Neural cell (in vitro differentiated cells): ENCODE measurements at regions not wholly inside any gene's neighbourhood (a gene's known extent, or its start where the extent isn't known, plus 50 kb on each side); places are given as distances from the start of the nearest gene placed in this dataset.

Source experiments
- H2AFZ ChIP-seq: fragments of 200-600, 300-800 bp; sonication (generic), shearing (Covaris generic); 2 replicates; pipeline ENCODE4 v1.6.0; 2014; ENCODE audit warnings: low read depth, mild to moderate bottlenecking, antibody characterized with exemption, low read length, moderate library complexity
- H3F3A ChIP-seq: fragments of 200-600 bp; shearing (Covaris generic); 2 replicates; pipeline ENCODE4 v1.6.1; 2016; ENCODE audit warnings: mild to moderate bottlenecking, moderate library complexity, mixed read lengths, antibody characterized with exemption, low read length; ENCODE audit not compliant: insufficient read depth, poor library complexity, severe bottlenecking
- H3K27ac ChIP-seq: fragments of 200-600, 300-800 bp; sonication (generic), shearing (Covaris generic); 2 replicates; pipeline ENCODE4 v1.5.1; 2014; ENCODE audit warnings: mild to moderate bottlenecking, low read length, moderate library complexity
- H3K27me3 ChIP-seq: fragments of 300-800, 200-600 bp; sonication (generic), shearing (Covaris generic); 2 replicates; pipeline ENCODE4 v1.6.0; 2014; ENCODE audit warnings: mild to moderate bottlenecking, low read depth, low read length, moderate library complexity; ENCODE audit not compliant: insufficient read depth
- H3K36me3 ChIP-seq: fragments of 300-800, 200-600 bp; sonication (generic), shearing (Covaris generic); 2 replicates; pipeline ENCODE4 v1.5.1; 2014; ENCODE audit warnings: mild to moderate bottlenecking, antibody characterized with exemption, low read length, moderate library complexity; ENCODE audit not compliant: insufficient read depth
- H3K4me2 ChIP-seq: fragments of 300-800, 200-600 bp; sonication (generic), shearing (Covaris generic); 2 replicates; pipeline ENCODE4 v1.6.0; 2014; ENCODE audit warnings: mild to moderate bottlenecking, low read length
- H3K4me3 ChIP-seq: fragments of 300-800, 200-600 bp; sonication (generic), shearing (Covaris generic); 2 replicates; pipeline ENCODE4 v1.5.1; 2014; ENCODE audit warnings: mild to moderate bottlenecking, low read length, moderate library complexity
- H3K79me2 ChIP-seq: fragments of 200-600 bp; shearing (Covaris generic); replicated peaks from 2 replicates; pipeline ENCODE4 v1.6.0; 2014; ENCODE audit warnings: mild to moderate bottlenecking, low read length, moderate library complexity; ENCODE audit not compliant: insufficient read depth
- H3K9ac ChIP-seq: fragments of 300-800, 200-600 bp; sonication (generic), shearing (Covaris generic); 2 replicates; pipeline ENCODE4 v1.6.1; 2016; ENCODE audit warnings: mild to moderate bottlenecking, low read length, mixed read lengths
- H3K9me2 ChIP-seq: fragments of 200-600 bp; shearing (Covaris generic); 2 replicates; pipeline ENCODE4 v1.6.1; 2016; ENCODE audit warnings: mild to moderate bottlenecking, low read length, mixed read lengths; ENCODE audit not compliant: insufficient read depth
- H3K9me3 ChIP-seq: fragments of 200-600, 300-800 bp; sonication (generic), shearing (Covaris generic); 2 replicates; pipeline ENCODE4 v1.6.1; 2016; ENCODE audit warnings: mild to moderate bottlenecking, mixed run types, low read length, moderate library complexity, mixed read lengths
- H4K20me1 ChIP-seq: fragments of 200-600 bp; shearing (Covaris generic); 2 replicates; pipeline ENCODE4 v1.6.1; 2016; ENCODE audit warnings: mild to moderate bottlenecking, mixed run types; ENCODE audit not compliant: insufficient read depth
- EP300 ChIP-seq: fragments of 450-650 bp; conservative IDR thresholded peaks from 2 replicates; pipeline ENCODE4 v1.6.1; 2014; ENCODE audit warnings: antibody characterized with exemption, mild to moderate bottlenecking, moderate library complexity; ENCODE audit not compliant: poor library complexity, severe bottlenecking
- EZH2 ChIP-seq: fragments of 200-600, 300-800 bp; shearing (Covaris generic), sonication (generic); IDR thresholded peaks from 2 replicates; pipeline ENCODE4 v1.6.1; 2014; ENCODE audit warnings: antibody characterized with exemption, low read length, borderline replicate concordance, mild to moderate bottlenecking; ENCODE audit not compliant: insufficient read depth, poor library complexity, severe bottlenecking
- MXI1 ChIP-seq: fragments of 450-650 bp; conservative IDR thresholded peaks from 2 replicates; pipeline ENCODE4 v1.6.1; 2014; ENCODE audit warnings: antibody characterized with exemption, mild to moderate bottlenecking; ENCODE audit not compliant: poor library complexity, severe bottlenecking
- POLR2AphosphoS5 ChIP-seq: IDR thresholded peaks from 2 replicates; pipeline ENCODE4 v1.6.1; 2012
- RAD21 ChIP-seq: fragments of 450-650 bp; conservative IDR thresholded peaks from 2 replicates; pipeline ENCODE4 v1.6.1; 2014; ENCODE audit warnings: antibody characterized with exemption, mild to moderate bottlenecking, moderate library complexity
- SMC3 ChIP-seq: fragments of 450-650 bp; conservative IDR thresholded peaks from 2 replicates; pipeline ENCODE4 v1.6.1; 2014; ENCODE audit warnings: antibody characterized with exemption, mild to moderate bottlenecking, moderate library complexity; ENCODE audit not compliant: poor library complexity
- TAF1 ChIP-seq: IDR thresholded peaks from 2 replicates; pipeline ENCODE4 v1.6.1; 2012; ENCODE audit warnings: low read depth
- TF ChIP-seq, protein P1 (sequence below): IDR thresholded peaks from 2 replicates; pipeline ENCODE4 v1.6.1; 2012; ENCODE audit warnings: borderline replicate concordance
- TF ChIP-seq, protein P2 (sequence below): fragments of 450-650 bp; IDR thresholded peaks from 2 replicates; pipeline ENCODE4 v1.5.1; 2014; ENCODE audit warnings: antibody characterized with exemption, mild to moderate bottlenecking, moderate library complexity; ENCODE audit not compliant: poor library complexity, severe bottlenecking

DNA sequence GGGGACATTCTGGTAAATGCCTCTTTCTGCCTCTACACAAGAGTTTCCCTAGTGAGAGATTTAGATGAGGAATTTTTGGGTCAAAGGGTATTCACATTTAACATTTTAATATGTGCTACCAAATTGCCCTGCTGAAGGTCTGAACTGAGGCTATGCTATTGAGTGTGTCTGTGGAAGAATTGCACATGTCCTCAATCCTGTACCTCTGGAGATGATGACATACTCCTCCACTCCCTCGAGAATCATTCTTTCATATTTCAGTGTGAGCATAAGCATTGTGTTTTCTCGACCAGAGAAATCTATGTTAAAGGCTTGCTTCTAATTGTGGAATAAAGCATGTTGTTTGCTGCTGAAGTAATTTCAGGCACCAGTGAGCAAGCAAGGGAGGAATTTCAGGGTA lies 110.5 kb downstream of the TSN start:
- Histone ChIP-seq H3K4me3 (no peak overlapping the region), H3K27ac (no peak overlapping the region), H3K79me2 (no peaks in the 10 kb centered on the region), H4K20me1 (no peaks in the 10 kb centered on the region), H3K4me2 (no peak overlapping the region), H3K27me3 (no peaks in the 10 kb centered on the region), H3K36me3 (no peaks in the 10 kb centered on the region), H3K9ac (no peak overlapping the region), H3K9me3 (no peaks in the 10 kb centered on the region), H2AFZ (no peak overlapping the region), H3F3A (no peaks in the 10 kb centered on the region), H3K9me2 (no peaks in the 10 kb centered on the region)
- TF ChIP-seq SMC3 = no peak

DNA sequence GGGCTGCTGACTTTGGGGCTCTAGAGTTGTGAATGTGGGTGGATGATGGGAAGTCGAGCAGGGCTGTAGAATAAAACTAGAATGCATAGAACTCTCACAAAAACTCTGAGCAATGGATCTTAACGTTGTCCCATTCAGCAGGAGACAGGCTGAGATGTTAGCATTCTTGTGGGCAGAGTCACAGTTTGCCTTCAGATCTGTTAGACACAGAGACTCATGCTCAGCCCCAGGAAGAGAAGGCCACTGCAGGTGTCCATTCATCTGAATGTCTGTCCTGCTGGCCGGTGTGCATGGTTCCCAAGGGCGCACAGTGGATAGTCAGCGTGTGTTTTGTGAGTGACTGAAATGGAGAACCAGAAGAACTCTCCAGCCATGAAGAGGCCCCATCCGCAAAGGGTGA lies 111.3 kb downstream of the TSN start:
- no peak overlapping the region for H3K4me2 ChIP-seq
- H3F3A ChIP-seq = no peaks in the 10 kb centered on the region
- no peaks in the 10 kb centered on the region for H3K9me2 ChIP-seq
- no peaks in the 10 kb centered on the region for H3K27me3 ChIP-seq
- no peak overlapping the region for H3K27ac ChIP-seq
- no peak overlapping the region for H3K4me3 ChIP-seq
- no peaks in the 10 kb centered on the region for H4K20me1 ChIP-seq
- no peaks in the 10 kb centered on the region for H3K9me3 ChIP-seq
- no peaks in the 10 kb centered on the region for H3K36me3 ChIP-seq
- H3K9ac ChIP-seq = no peak overlapping the region
- no peaks in the 10 kb centered on the region for H3K79me2 ChIP-seq
- TF ChIP-seq TAF1 = no peak
- TF ChIP-seq POLR2AphosphoS5 = no peak
- no peak for TF ChIP-seq EP300
- TF ChIP-seq, protein P1, sequence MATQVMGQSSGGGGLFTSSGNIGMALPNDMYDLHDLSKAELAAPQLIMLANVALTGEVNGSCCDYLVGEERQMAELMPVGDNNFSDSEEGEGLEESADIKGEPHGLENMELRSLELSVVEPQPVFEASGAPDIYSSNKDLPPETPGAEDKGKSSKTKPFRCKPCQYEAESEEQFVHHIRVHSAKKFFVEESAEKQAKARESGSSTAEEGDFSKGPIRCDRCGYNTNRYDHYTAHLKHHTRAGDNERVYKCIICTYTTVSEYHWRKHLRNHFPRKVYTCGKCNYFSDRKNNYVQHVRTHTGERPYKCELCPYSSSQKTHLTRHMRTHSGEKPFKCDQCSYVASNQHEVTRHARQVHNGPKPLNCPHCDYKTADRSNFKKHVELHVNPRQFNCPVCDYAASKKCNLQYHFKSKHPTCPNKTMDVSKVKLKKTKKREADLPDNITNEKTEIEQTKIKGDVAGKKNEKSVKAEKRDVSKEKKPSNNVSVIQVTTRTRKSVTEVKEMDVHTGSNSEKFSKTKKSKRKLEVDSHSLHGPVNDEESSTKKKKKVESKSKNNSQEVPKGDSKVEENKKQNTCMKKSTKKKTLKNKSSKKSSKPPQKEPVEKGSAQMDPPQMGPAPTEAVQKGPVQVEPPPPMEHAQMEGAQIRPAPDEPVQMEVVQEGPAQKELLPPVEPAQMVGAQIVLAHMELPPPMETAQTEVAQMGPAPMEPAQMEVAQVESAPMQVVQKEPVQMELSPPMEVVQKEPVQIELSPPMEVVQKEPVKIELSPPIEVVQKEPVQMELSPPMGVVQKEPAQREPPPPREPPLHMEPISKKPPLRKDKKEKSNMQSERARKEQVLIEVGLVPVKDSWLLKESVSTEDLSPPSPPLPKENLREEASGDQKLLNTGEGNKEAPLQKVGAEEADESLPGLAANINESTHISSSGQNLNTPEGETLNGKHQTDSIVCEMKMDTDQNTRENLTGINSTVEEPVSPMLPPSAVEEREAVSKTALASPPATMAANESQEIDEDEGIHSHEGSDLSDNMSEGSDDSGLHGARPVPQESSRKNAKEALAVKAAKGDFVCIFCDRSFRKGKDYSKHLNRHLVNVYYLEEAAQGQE = no peak
- TF ChIP-seq SMC3 = no peak
- no peak for TF ChIP-seq RAD21
- TF ChIP-seq EZH2 = no peak
- no peak for TF ChIP-seq MXI1
- TF ChIP-seq, protein P2, sequence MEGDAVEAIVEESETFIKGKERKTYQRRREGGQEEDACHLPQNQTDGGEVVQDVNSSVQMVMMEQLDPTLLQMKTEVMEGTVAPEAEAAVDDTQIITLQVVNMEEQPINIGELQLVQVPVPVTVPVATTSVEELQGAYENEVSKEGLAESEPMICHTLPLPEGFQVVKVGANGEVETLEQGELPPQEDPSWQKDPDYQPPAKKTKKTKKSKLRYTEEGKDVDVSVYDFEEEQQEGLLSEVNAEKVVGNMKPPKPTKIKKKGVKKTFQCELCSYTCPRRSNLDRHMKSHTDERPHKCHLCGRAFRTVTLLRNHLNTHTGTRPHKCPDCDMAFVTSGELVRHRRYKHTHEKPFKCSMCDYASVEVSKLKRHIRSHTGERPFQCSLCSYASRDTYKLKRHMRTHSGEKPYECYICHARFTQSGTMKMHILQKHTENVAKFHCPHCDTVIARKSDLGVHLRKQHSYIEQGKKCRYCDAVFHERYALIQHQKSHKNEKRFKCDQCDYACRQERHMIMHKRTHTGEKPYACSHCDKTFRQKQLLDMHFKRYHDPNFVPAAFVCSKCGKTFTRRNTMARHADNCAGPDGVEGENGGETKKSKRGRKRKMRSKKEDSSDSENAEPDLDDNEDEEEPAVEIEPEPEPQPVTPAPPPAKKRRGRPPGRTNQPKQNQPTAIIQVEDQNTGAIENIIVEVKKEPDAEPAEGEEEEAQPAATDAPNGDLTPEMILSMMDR = no peak
- H2AFZ ChIP-seq = no peak overlapping the region

DNA sequence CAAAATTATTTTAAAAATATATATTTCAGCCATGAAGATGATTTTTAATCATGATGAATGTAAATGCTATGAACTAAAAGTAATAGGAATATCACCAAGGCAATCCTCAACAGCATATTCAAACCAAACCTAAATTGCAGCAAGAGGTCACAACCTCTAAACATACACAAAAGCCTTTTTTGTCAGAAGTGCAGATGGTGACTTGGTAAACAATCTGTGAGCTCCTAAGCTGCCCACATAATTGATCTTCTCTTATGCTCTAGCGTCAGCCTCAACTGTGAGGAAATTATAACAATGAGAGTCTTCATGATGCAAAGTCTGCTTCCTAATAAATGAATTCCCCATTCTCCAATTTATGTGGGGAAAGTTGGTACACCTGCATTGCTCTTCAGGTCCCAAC lies 113.2 kb downstream of the TSN start:
- Histone ChIP-seq H2AFZ (no peak overlapping the region), H3K27me3 (no peaks in the 10 kb centered on the region), H3K4me2 (no peak overlapping the region), H4K20me1 (no peaks in the 10 kb centered on the region), H3K9me2 (no peaks in the 10 kb centered on the region), H3K36me3 (no peaks in the 10 kb centered on the region), H3K27ac (no peak overlapping the region), H3K79me2 (no peaks in the 10 kb centered on the region), H3F3A (no peaks in the 10 kb centered on the region), H3K9me3 (no peaks in the 10 kb centered on the region), H3K4me3 (no peak overlapping the region), H3K9ac (no peak overlapping the region)
- TF ChIP-seq SMC3 = no peak
- TF ChIP-seq MXI1 = no peak
- TF ChIP-seq, protein P2 = no peak
- TF ChIP-seq RAD21 = no peak
- TF ChIP-seq POLR2AphosphoS5 = no peak
- TF ChIP-seq EZH2 = no peak
- TF ChIP-seq, protein P1 = no peak
- TF ChIP-seq EP300 = no peak
- no peak for TF ChIP-seq TAF1
